Endothelial cell of umbilical vein (primary cell): ENCODE measurements at regions not wholly inside any gene's neighbourhood (a gene's known extent, or its start where the extent isn't known, plus 50 kb on each side); places are given as distances from the start of the nearest gene placed in this dataset.

ENCODE experiments used
- EZH2 ChIP-seq: IDR thresholded peaks from 2 replicates; pipeline ENCODE4 v1.6.1; 2012; ENCODE audit warnings: borderline replicate concordance, low read depth, mild to moderate bottlenecking, moderate library complexity, low read length, inconsistent platforms; ENCODE audit not compliant: severe bottlenecking
- JUN ChIP-seq: IDR thresholded peaks from 2 replicates; pipeline ENCODE4 v1.6.1; 2011; ENCODE audit warnings: borderline replicate concordance, low read depth; ENCODE audit not compliant: insufficient read length, insufficient read depth
- TF ChIP-seq, protein P1 (sequence below), 2 donors: IDR thresholded peaks; 1 replicate in 1 of 2; 2 replicates in 1 of 2; pipeline ENCODE4 v1.5.1; 2011; ENCODE audit warnings: low read length in 2 of 2, mild to moderate bottlenecking in 2 of 2, moderate library complexity in 2 of 2, control low read depth in 1 of 2, inconsistent platforms in 1 of 2, low read depth in 1 of 2; ENCODE audit not compliant: insufficient read depth in 1 of 2; ENCODE audit errors: extremely low read depth in 1 of 2

DNA sequence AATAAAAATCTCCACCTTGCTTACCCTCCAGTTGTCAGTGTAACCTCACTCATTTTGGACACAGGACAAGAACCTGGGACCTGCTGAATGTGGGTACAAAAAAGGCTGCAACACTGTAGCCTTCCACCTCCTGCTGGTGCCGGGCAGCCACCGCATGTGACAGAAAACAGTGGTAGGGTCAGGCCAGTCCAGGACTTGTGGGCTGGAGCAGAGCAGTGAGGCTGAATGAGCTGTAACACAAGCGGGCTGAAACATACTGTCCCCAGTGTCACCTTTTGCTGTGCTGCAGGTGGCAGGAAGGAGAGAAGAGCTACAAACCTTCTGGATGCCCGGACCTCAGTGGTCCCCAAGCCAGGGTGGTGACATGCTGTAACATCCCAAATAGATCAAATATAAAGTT is 465.4 kb upstream of the FOXG1 start:
- TF ChIP-seq, protein P1, sequence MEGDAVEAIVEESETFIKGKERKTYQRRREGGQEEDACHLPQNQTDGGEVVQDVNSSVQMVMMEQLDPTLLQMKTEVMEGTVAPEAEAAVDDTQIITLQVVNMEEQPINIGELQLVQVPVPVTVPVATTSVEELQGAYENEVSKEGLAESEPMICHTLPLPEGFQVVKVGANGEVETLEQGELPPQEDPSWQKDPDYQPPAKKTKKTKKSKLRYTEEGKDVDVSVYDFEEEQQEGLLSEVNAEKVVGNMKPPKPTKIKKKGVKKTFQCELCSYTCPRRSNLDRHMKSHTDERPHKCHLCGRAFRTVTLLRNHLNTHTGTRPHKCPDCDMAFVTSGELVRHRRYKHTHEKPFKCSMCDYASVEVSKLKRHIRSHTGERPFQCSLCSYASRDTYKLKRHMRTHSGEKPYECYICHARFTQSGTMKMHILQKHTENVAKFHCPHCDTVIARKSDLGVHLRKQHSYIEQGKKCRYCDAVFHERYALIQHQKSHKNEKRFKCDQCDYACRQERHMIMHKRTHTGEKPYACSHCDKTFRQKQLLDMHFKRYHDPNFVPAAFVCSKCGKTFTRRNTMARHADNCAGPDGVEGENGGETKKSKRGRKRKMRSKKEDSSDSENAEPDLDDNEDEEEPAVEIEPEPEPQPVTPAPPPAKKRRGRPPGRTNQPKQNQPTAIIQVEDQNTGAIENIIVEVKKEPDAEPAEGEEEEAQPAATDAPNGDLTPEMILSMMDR (IDR thresholded peaks at IDR 0.05; ENCODE audit: extremely low read depth in 1 of 2, insufficient read depth in 1 of 2, low read depth in 1 of 2, low read length in 2 of 2): no peak
- no peak for TF ChIP-seq JUN
- TF ChIP-seq EZH2: no peak
